Renal cortical epithelial cell (primary cell): ENCODE measurements at regions not wholly inside any gene's neighbourhood (a gene's known extent, or its start where the extent isn't known, plus 50 kb on each side); places are given as distances from the start of the nearest gene placed in this dataset.

Experiments
- DNase-seq: peaks from one replicate; pipeline ENCODE4 v3.0.0-alpha.2; 2011; ENCODE audit warnings: low read depth

GRCh38 chr9:3049636-3050035, 205.7 kb upstream of the PUM3 start:
- DNase-seq: no peak

GRCh38 chr9:3047912-3048311, 204.0 kb upstream of the PUM3 start:
- DNase-seq: no peak

- DNase-seq: no peak
These were observed 201.3 kb upstream of the PUM3 start for GRCh38 chr9:3045153-3045552.

- DNase-seq: peak; percentile 6
These were observed 199.5 kb upstream of the PUM3 start for GRCh38 chr9:3043369-3043768.

GRCh38 chr9:3040761-3041160, 196.9 kb upstream of the PUM3 start:
- DNase-seq: no peak

- DNase-seq: no peak
These were observed 192.4 kb upstream of the PUM3 start for GRCh38 chr9:3036333-3036700.

GRCh38 chr9:3035579-3036332, 191.9 kb upstream of the PUM3 start:
- DNase-seq: no peak

GRCh38 chr9:3032898-3033297, 189.0 kb upstream of the PUM3 start:
- no peak for DNase-seq

- DNase-seq: peak; percentile 10
These were observed 184.6 kb upstream of the PUM3 start for GRCh38 chr9:3028535-3028934.

- DNase-seq: no peak
These were observed 183.3 kb upstream of the PUM3 start for GRCh38 chr9:3027210-3027609.

- DNase-seq: no peak
These were observed 179.6 kb upstream of the PUM3 start for GRCh38 chr9:3023449-3023848.

- DNase-seq: no peak
These were observed 174.9 kb upstream of the PUM3 start for GRCh38 chr9:3018691-3019230.

- no peak for DNase-seq
These were observed 174.2 kb upstream of the PUM3 start for GRCh38 chr9:3018071-3018470.

GRCh38 chr9:3014178-3014577, 170.3 kb upstream of the PUM3 start:
- no peak for DNase-seq

GRCh38 chr9:3012842-3013241, 168.9 kb upstream of the PUM3 start:
- no peak for DNase-seq

- no peak for DNase-seq
These were observed 168.3 kb upstream of the PUM3 start for GRCh38 chr9:3012245-3012644.

- no peak for DNase-seq
These were observed 164.2 kb upstream of the PUM3 start for GRCh38 chr9:3008091-3008490.

- no peak for DNase-seq
These were observed 163.4 kb upstream of the PUM3 start for GRCh38 chr9:3007326-3007725.

- no peak for DNase-seq
These were observed 163.0 kb upstream of the PUM3 start for GRCh38 chr9:3006851-3007250.

- DNase-seq: no peak
These were observed 160.7 kb upstream of the PUM3 start for GRCh38 chr9:3004572-3004971.

GRCh38 chr9:3001311-3001710, 157.4 kb upstream of the PUM3 start:
- no peak for DNase-seq

- no peak for DNase-seq
These were observed 148.5 kb upstream of the PUM3 start for GRCh38 chr9:2992427-2992826.

GRCh38 chr9:2991292-2991691, 147.4 kb upstream of the PUM3 start:
- no peak for DNase-seq

- DNase-seq: no peak
These were observed 143.8 kb upstream of the PUM3 start for GRCh38 chr9:2987679-2988078.
